Inferior parietal cortex (tissue), 1 donor: ENCODE measurements at regions not wholly inside any gene's neighbourhood (a gene's known extent, or its start where the extent isn't known, plus 50 kb on each side); places are given as distances from the start of the nearest gene placed in this dataset.
A peak's percentile ranks its signal among the peaks of the same experiment; 100 is the strongest.

Experiments
- DNase-seq: peaks from one replicate; pipeline ENCODE4 v3.0.0-alpha.2; 2016; ENCODE audit errors: extremely low spot score

GRCh38 chr4:107252571-107252970 lies 216.5 kb upstream of the DKK2 start:
- DNase-seq: no peak

GRCh38 chr4:107248571-107248970 lies 212.5 kb upstream of the DKK2 start:
- no peak for DNase-seq

- DNase-seq: no peak
Observed at GRCh38 chr4:107247738-107248137, 211.6 kb upstream of the DKK2 start.

- DNase-seq: no peak
Observed at GRCh38 chr4:107246761-107247160, 210.6 kb upstream of the DKK2 start.

GRCh38 chr4:107243141-107243781 lies 207.1 kb upstream of the DKK2 start:
- DNase-seq: no peak

- DNase-seq: no peak
Observed at GRCh38 chr4:107220976-107221375, 184.9 kb upstream of the DKK2 start.

- no peak for DNase-seq
Observed at GRCh38 chr4:107219681-107220080, 183.6 kb upstream of the DKK2 start.

- DNase-seq: no peak
Observed at GRCh38 chr4:107216379-107216778, 180.3 kb upstream of the DKK2 start.

GRCh38 chr4:107215222-107215621 lies 179.1 kb upstream of the DKK2 start:
- no peak for DNase-seq

- DNase-seq: no peak
Observed at GRCh38 chr4:107213880-107214279, 177.8 kb upstream of the DKK2 start.

- DNase-seq: no peak
Observed at GRCh38 chr4:107213410-107213809, 177.3 kb upstream of the DKK2 start.

- DNase-seq: no peak
Observed at GRCh38 chr4:107212565-107212964, 176.5 kb upstream of the DKK2 start.

- no peak for DNase-seq
Observed at GRCh38 chr4:107210450-107211239, 174.5 kb upstream of the DKK2 start.

GRCh38 chr4:107203733-107204132 lies 167.6 kb upstream of the DKK2 start:
- DNase-seq: no peak

GRCh38 chr4:107202744-107203143 lies 166.6 kb upstream of the DKK2 start:
- no peak for DNase-seq

- DNase-seq: no peak
Observed at GRCh38 chr4:107197121-107197520, 161.0 kb upstream of the DKK2 start.

GRCh38 chr4:107196312-107196711 lies 160.2 kb upstream of the DKK2 start:
- no peak for DNase-seq

GRCh38 chr4:107194005-107194404 lies 157.9 kb upstream of the DKK2 start:
- no peak for DNase-seq

- DNase-seq: no peak
Observed at GRCh38 chr4:107192601-107193000, 156.5 kb upstream of the DKK2 start.

GRCh38 chr4:107187091-107187490 lies 151.0 kb upstream of the DKK2 start:
- no peak for DNase-seq

GRCh38 chr4:107183155-107183774 lies 147.2 kb upstream of the DKK2 start:
- DNase-seq: peak; percentile 79

- no peak for DNase-seq
Observed at GRCh38 chr4:107182347-107182746, 146.2 kb upstream of the DKK2 start.

GRCh38 chr4:107166873-107167450 lies 130.8 kb upstream of the DKK2 start:
- no peak for DNase-seq
